ENCODE measurements at regions not wholly inside any gene's neighbourhood (a gene's known extent, or its start where the extent isn't known, plus 50 kb on each side); places are given as distances from the start of the nearest gene placed in this dataset.

DNA sequence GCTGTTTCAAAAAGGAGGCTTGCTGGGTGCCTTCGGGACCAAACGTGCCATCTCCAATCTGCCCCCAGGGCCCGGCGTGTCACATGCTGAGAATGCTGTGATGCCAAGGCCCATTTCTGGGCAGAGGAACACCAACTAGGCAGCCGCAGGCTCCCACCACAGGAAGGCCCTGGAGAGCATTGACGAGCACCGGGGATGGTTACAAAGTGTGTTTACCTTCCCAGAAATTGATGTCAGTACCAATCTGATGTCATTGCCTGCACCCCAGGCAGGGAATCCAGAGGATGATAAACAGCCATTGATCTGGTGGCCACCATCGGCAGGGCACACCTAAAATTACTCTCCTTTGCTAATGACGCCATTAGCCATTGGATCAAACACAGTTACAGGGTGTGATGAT, 418.1 kb upstream of the CDH5 start:
- H3K27ac ChIP-seq (ENCODE audit: low read depth, low read length), result no peak overlapping the region
- no peak overlapping the region for H3K4me3 ChIP-seq (ENCODE audit: low read depth, low read length)
- 0 out of 2 replicates have a peak, but pooled peaks cover 6% of the 10 kb centered on the region for H3K27me3 ChIP-seq (ENCODE audit: insufficient read depth, low read length)
- H3K79me2 ChIP-seq (ENCODE audit: control insufficient read depth, insufficient read depth, low read length, unreplicated experiment), result no peaks in the 10 kb centered on the region
- H2AFZ ChIP-seq (ENCODE audit: low read length, unreplicated experiment), result no peak overlapping the region
- no peaks in the 10 kb centered on the region for H3K36me3 ChIP-seq (ENCODE audit: insufficient read depth, low read length)
- H3K4me1 ChIP-seq (ENCODE audit: control insufficient read depth, insufficient read depth, low read length, unreplicated experiment), result no peaks in the 10 kb centered on the region

DNA sequence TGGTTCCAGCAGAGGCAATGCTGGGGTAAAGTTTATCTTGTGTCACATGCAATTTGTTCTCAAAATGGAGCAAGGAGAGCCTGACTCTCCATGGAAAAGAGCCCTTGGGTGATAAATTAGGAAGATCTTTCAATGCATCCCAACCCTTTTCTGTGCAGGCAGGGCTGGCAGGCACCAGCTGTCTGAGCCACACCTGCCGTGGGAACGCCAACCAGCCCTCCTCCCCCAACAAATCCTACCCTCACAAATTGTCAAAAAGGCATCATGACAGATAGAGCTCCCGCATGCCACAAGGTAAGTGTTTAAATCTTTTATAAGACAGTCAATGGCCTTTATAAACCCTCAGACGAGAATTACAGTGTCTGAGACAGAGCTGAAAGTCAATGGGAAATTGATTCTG, 418.5 kb upstream of the CDH5 start:
- Histone ChIP-seq H3K27ac (ENCODE audit: low read depth, low read length) (no peak overlapping the region), H3K79me2 (ENCODE audit: control insufficient read depth, insufficient read depth, low read length, unreplicated experiment) (no peaks in the 10 kb centered on the region), H3K36me3 (ENCODE audit: insufficient read depth, low read length) (no peaks in the 10 kb centered on the region), H2AFZ (ENCODE audit: low read length, unreplicated experiment) (no peak overlapping the region), H3K4me1 (ENCODE audit: control insufficient read depth, insufficient read depth, low read length, unreplicated experiment) (no peaks in the 10 kb centered on the region), H3K27me3 (ENCODE audit: insufficient read depth, low read length) (0 out of 2 replicates have a peak, but pooled peaks cover 6% of the 10 kb centered on the region), H3K4me3 (ENCODE audit: low read depth, low read length) (no peak overlapping the region)

DNA sequence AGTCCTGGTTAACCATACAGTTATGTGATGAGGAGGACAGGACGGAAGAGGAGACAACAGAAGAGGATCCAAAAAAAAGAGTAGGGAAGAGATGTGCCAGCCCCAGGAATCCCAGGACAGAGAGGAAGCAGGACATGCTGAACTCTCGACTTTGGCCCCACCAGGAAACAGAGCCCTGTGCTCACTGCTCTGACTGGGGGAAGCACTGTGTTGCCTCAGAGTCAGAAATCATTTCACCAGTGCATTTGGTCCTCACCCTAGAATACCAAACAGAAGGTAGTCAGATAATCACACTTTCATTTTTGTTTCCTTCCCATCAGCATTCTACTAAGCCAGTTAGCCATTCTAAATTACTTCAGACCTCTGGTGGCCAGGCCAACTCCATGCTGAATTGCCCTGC, 421.0 kb upstream of the CDH5 start:
- no peaks in the 10 kb centered on the region for H3K79me2 ChIP-seq (ENCODE audit: control insufficient read depth, insufficient read depth, low read length, unreplicated experiment)
- no peaks in the 10 kb centered on the region for H3K4me1 ChIP-seq (ENCODE audit: control insufficient read depth, insufficient read depth, low read length, unreplicated experiment)
- H3K36me3 ChIP-seq (ENCODE audit: insufficient read depth, low read length), result no peaks in the 10 kb centered on the region
- H3K27me3 ChIP-seq (ENCODE audit: insufficient read depth, low read length), result 0 out of 2 replicates have a peak, but pooled peaks cover 6% of the 10 kb centered on the region
- H3K4me3 ChIP-seq (ENCODE audit: low read depth, low read length), result no peak overlapping the region
- H3K27ac ChIP-seq (ENCODE audit: low read depth, low read length), result no peak overlapping the region
- no peak overlapping the region for H2AFZ ChIP-seq (ENCODE audit: low read length, unreplicated experiment)

DNA sequence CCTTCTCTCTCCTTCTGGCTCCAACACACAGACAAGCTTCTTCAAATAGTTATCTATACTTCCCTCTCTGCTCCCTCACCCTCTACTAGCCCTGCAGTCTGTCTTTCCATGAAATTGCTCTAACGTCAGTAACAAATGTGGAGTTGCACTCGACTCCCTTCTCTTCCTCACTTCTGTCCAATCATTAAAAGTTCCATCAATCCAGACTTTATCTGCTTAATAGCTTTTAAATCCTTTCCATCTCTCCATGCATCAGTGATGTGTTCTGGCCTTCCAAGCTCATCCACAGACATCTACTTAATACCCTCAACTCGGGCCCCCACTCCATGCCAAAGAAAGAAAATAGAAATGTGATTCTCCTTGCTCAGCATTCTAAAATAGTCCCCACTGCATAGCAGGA, 422.1 kb upstream of the CDH5 start:
- H3K4me1 ChIP-seq (ENCODE audit: control insufficient read depth, insufficient read depth, low read length, unreplicated experiment), result no peaks in the 10 kb centered on the region
- no peak overlapping the region for H3K27ac ChIP-seq (ENCODE audit: low read depth, low read length)
- no peaks in the 10 kb centered on the region for H3K79me2 ChIP-seq (ENCODE audit: control insufficient read depth, insufficient read depth, low read length, unreplicated experiment)
- H2AFZ ChIP-seq (ENCODE audit: low read length, unreplicated experiment), result no peak overlapping the region
- no peaks in the 10 kb centered on the region for H3K36me3 ChIP-seq (ENCODE audit: insufficient read depth, low read length)
- H3K4me3 ChIP-seq (ENCODE audit: low read depth, low read length), result no peak overlapping the region
- H3K27me3 ChIP-seq (ENCODE audit: insufficient read depth, low read length), result 0 out of 2 replicates have a peak, but pooled peaks cover 6% of the 10 kb centered on the region

DNA sequence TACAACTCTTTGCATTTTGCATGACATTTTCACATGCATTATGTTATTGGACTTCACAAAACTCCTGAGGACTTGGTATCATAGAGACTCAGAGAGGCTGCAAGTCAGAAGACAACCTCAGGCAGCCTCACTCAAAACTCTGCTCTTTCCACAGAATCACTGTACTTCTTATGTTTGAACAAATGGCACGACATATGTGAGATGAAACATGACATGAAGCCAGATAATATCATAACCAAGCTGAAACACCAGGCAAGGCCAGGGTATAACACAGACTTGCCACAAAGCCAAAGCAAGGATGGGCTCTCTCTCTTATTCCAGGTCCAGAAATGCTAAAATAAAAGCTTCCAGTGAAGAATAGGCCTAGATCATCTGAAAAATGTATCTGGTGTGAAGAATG, 425.8 kb upstream of the CDH5 start:
- no peak overlapping the region for H3K4me3 ChIP-seq (ENCODE audit: low read depth, low read length)
- H3K27me3 ChIP-seq (ENCODE audit: insufficient read depth, low read length), result 0 out of 2 replicates have a peak, but pooled peaks cover under 1% of the 10 kb centered on the region
- no peaks in the 10 kb centered on the region for H3K79me2 ChIP-seq (ENCODE audit: control insufficient read depth, insufficient read depth, low read length, unreplicated experiment)
- no peaks in the 10 kb centered on the region for H3K36me3 ChIP-seq (ENCODE audit: insufficient read depth, low read length)
- no peak overlapping the region for H2AFZ ChIP-seq (ENCODE audit: low read length, unreplicated experiment)
- no peak overlapping the region for H3K27ac ChIP-seq (ENCODE audit: low read depth, low read length)
- H3K4me1 ChIP-seq (ENCODE audit: control insufficient read depth, insufficient read depth, low read length, unreplicated experiment), result no peaks in the 10 kb centered on the region

DNA sequence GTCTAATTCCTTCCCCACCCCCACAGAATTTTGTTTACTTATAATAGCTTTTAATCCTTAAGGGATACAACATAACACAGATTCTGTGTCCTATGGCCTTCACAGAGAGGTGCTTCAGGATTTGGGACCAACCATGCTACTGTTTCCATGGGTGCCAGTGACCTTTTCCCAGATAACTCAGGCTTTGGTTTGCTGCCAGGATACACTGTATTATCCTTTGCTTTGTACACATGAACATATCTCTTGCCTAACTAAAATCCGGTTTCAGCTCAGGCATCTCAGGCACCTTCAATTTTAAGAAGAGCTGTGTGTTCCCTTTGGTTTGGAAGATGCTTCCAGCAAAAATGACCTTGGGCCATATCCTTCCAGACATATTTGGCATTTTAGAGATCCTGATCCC, 428.4 kb upstream of the CDH5 start:
- no peaks in the 10 kb centered on the region for H3K27me3 ChIP-seq (ENCODE audit: insufficient read depth, low read length)
- no peak overlapping the region for H3K4me3 ChIP-seq (ENCODE audit: low read depth, low read length)
- H2AFZ ChIP-seq (ENCODE audit: low read length, unreplicated experiment), result no peak overlapping the region
- no peaks in the 10 kb centered on the region for H3K79me2 ChIP-seq (ENCODE audit: control insufficient read depth, insufficient read depth, low read length, unreplicated experiment)
- H3K4me1 ChIP-seq (ENCODE audit: control insufficient read depth, insufficient read depth, low read length, unreplicated experiment), result no peaks in the 10 kb centered on the region
- H3K36me3 ChIP-seq (ENCODE audit: insufficient read depth, low read length), result no peaks in the 10 kb centered on the region
- no peak overlapping the region for H3K27ac ChIP-seq (ENCODE audit: low read depth, low read length)

DNA sequence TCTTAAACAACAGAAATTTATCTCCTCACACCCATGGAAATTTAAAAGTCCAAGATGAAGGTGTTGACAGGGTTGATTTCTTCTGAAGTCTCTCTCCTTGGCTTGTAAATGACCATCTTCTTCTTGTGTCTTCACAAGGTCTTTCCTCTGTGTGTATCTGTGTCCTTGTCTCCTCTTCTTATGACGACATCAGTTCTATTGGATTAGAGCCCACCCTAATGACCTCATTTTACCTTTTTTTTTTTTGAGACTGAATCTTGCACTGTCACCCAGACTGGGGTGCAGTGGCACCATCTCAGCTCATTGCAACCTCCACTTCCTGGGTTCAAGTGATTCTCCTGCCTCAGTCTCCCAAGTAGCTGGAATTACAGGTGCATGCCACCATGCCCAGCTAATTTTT, 429.0 kb upstream of the CDH5 start:
- Histone ChIP-seq H3K27ac (ENCODE audit: low read depth, low read length) (no peak overlapping the region), H3K4me3 (ENCODE audit: low read depth, low read length) (no peak overlapping the region), H3K79me2 (ENCODE audit: control insufficient read depth, insufficient read depth, low read length, unreplicated experiment) (no peaks in the 10 kb centered on the region), H3K36me3 (ENCODE audit: insufficient read depth, low read length) (no peaks in the 10 kb centered on the region), H3K27me3 (ENCODE audit: insufficient read depth, low read length) (no peaks in the 10 kb centered on the region), H2AFZ (ENCODE audit: low read length, unreplicated experiment) (no peak overlapping the region), H3K4me1 (ENCODE audit: control insufficient read depth, insufficient read depth, low read length, unreplicated experiment) (no peaks in the 10 kb centered on the region)

DNA sequence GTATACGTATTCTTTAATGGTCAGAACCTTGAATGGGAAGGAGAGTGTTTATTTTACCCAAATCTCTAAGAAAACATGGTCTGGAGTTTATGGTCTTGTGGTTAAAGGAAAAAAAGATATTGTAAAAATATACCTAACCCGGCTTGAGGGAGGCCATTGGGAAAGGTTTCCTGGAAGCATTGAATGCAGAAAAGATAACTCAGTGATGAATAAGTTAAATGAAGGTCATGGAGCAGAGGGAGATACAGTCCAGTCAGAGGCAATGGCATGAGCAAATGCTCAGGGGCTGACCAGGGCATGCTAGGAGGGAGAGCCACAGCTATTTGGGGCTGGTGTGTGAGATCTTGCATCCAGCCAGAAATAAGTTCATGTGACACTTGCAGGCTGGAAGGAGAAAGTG, 430.4 kb upstream of the CDH5 start:
- Histone ChIP-seq H3K4me3 (ENCODE audit: low read depth, low read length) (no peak overlapping the region), H3K79me2 (ENCODE audit: control insufficient read depth, insufficient read depth, low read length, unreplicated experiment) (no peaks in the 10 kb centered on the region), H3K36me3 (ENCODE audit: insufficient read depth, low read length) (no peaks in the 10 kb centered on the region), H2AFZ (ENCODE audit: low read length, unreplicated experiment) (no peak overlapping the region), H3K27me3 (ENCODE audit: insufficient read depth, low read length) (no peaks in the 10 kb centered on the region), H3K4me1 (ENCODE audit: control insufficient read depth, insufficient read depth, low read length, unreplicated experiment) (no peaks in the 10 kb centered on the region), H3K27ac (ENCODE audit: low read depth, low read length) (no peak overlapping the region)

DNA sequence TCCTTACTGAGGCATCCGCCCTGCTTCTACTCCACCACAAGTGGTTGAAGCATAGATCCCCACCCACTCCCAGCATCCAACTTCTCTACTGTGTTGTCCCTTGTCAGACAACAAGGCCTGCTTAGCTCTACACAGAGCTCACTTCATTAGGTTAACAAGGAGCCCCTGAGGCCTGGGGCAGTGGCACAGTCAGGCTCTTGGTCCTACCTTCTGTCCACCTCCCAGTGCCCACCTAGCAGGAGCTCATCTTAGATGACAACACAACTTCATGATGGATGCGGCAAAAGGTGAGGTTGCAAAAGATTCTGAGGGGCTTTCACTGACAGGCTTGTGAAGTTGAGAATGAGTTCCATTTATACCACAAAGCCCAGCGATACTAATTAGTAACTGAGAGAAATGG, 432.0 kb upstream of the CDH5 start:
- H3K79me2 ChIP-seq (ENCODE audit: control insufficient read depth, insufficient read depth, low read length, unreplicated experiment), result no peaks in the 10 kb centered on the region

DNA sequence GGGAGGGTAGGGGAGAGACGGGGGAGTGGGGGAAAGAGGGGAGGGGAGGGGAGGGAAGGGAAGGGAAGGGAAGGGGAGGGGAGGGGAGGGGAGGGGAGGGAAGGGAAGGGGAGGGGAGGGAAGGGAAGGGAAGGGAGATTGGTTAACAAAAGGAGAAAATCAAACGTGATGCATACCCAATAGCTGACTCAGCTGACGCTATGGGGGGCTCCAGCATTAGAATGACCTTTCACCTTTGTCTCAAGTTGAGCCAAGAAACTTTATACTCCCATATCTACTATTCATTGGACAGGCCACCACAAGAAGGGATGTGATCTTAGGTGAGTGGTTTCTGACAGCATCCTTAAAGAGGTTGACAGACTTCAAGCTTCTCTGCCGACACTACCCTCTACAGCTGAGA, 432.8 kb upstream of the CDH5 start:
- no peaks in the 10 kb centered on the region for H3K27me3 ChIP-seq (ENCODE audit: insufficient read depth, low read length)

More for the DNA sequence above, 432.0 kb upstream of the CDH5 start:
- Histone ChIP-seq H2AFZ (ENCODE audit: low read length, unreplicated experiment) (no peak overlapping the region), H3K27me3 (ENCODE audit: insufficient read depth, low read length) (no peaks in the 10 kb centered on the region), H3K4me3 (ENCODE audit: low read depth, low read length) (no peak overlapping the region), H3K36me3 (ENCODE audit: insufficient read depth, low read length) (no peaks in the 10 kb centered on the region), H3K4me1 (ENCODE audit: control insufficient read depth, insufficient read depth, low read length, unreplicated experiment) (no peaks in the 10 kb centered on the region), H3K27ac (ENCODE audit: low read depth, low read length) (no peak overlapping the region)

DNA sequence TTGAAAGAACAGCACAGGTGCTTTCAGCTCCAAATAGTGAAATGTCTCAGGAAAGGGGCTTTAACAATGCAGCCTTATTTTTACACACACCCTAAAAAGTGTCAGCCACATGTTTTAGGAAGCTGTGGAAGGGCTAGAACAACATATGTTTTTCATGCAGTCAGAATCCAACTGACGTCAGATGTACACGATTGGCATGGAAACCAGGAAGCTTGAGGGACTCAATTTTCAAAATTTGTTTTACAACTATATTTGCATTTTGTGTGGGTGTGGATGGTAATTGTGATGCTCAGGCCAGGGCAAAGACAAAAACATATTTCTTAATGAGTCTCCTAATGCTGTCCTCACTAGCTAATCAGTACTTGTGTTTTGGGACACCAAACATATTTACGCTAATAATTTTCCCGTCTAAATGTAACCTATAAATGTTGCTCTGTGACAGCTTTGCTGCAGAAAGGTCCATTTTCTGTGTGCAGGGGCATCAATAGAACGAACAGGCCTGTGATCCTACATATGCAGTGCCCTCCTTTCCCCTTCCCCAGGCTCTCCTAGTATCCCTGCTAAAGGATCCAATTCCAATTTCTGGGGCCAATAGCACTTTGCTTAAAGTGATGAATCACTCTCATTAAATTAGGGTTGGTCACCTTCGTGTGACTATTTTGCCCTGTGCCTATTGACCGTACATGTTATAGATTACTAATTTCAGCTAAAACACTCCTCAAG, 434.0 kb upstream of the CDH5 start:
- no peak overlapping the region for H3K27ac ChIP-seq (ENCODE audit: low read depth, low read length)
- no peak overlapping the region for H3K4me3 ChIP-seq (ENCODE audit: low read depth, low read length)
- no peaks in the 10 kb centered on the region for H3K79me2 ChIP-seq (ENCODE audit: control insufficient read depth, insufficient read depth, low read length, unreplicated experiment)
- no peaks in the 10 kb centered on the region for H3K27me3 ChIP-seq (ENCODE audit: insufficient read depth, low read length)
- no peak overlapping the region for H2AFZ ChIP-seq (ENCODE audit: low read length, unreplicated experiment)
- H3K36me3 ChIP-seq (ENCODE audit: insufficient read depth, low read length), result no peaks in the 10 kb centered on the region
- H3K4me1 ChIP-seq (ENCODE audit: control insufficient read depth, insufficient read depth, low read length, unreplicated experiment), result no peaks in the 10 kb centered on the region

More for the DNA sequence above, 432.8 kb upstream of the CDH5 start:
- H3K36me3 ChIP-seq (ENCODE audit: insufficient read depth, low read length), result no peaks in the 10 kb centered on the region
- no peak overlapping the region for H3K4me3 ChIP-seq (ENCODE audit: low read depth, low read length)
- no peaks in the 10 kb centered on the region for H3K4me1 ChIP-seq (ENCODE audit: control insufficient read depth, insufficient read depth, low read length, unreplicated experiment)
- no peak overlapping the region for H2AFZ ChIP-seq (ENCODE audit: low read length, unreplicated experiment)
- H3K79me2 ChIP-seq (ENCODE audit: control insufficient read depth, insufficient read depth, low read length, unreplicated experiment), result no peaks in the 10 kb centered on the region
- H3K27ac ChIP-seq (ENCODE audit: low read depth, low read length), result no peak overlapping the region
